ENCODE measurements at regions not wholly inside any gene's neighbourhood (a gene's known extent, or its start where the extent isn't known, plus 50 kb on each side); places are given as distances from the start of the nearest gene placed in this dataset.

GRCh38 chr5:50927953-50928352, 261.5 kb downstream of the PARP8 start:
- TF ChIP-seq YY1 (IDR thresholded peaks at IDR 0.05; ENCODE audit: insufficient read depth, insufficient read length): no peak
- TF ChIP-seq SUZ12 (IDR thresholded peaks at IDR 0.05; ENCODE audit: extremely low read depth, insufficient read depth, insufficient read length): no peak
- TF ChIP-seq ZNF274 (IDR thresholded peaks at IDR 0.05; ENCODE audit: low read depth, low read length): no peak
